H1 (cell line): ENCODE measurements at regions not wholly inside any gene's neighbourhood (a gene's known extent, or its start where the extent isn't known, plus 50 kb on each side); places are given as distances from the start of the nearest gene placed in this dataset.

Experiments
- CTCF ChIA-PET: fragments of 300-600 bp; sonication (Branson Sonifier 250); formaldehyde crosslinking; loops from one replicate; lab custom pipeline; 2021; ENCODE audit not compliant: partially characterized antibody; lab: Charles Lee
- POLR2A ChIA-PET: fragments of 300-600 bp; sonication (Branson Sonifier 250); formaldehyde crosslinking; loops from one replicate; lab custom pipeline; 2021; ENCODE audit warnings: inconsistent platforms; ENCODE audit not compliant: partially characterized antibody; lab: Charles Lee
- DNase-seq, 2 experiments: peaks; one replicate each; pipeline versions ENCODE4 v3.0.0 to v3.0.0-alpha.2; 2010 to 2022; ENCODE audit warnings: low spot score in 2 of 2, low read depth in 1 of 2, mixed read lengths in 1 of 2
- FAIRE-seq: peaks from 2 replicates; lab custom pipeline; 2011; peaks lifted over from hg19 to GRCh38; lab: Jason Lieb, UNC
- H2AFZ ChIP-seq: 2 replicates; pipeline ENCODE4 v1.8.1; 2012; ENCODE audit warnings: low read length, inconsistent platforms
- H2AK5ac ChIP-seq: 2 replicates; pipeline ENCODE4 v1.6.1; 2013; ENCODE audit warnings: low read depth, low read length
- H2BK120ac ChIP-seq: replicated peaks from 2 replicates; pipeline ENCODE3; 2013; ENCODE audit warnings: low read depth, low read length, inconsistent platforms
- H2BK12ac ChIP-seq: 2 replicates; pipeline ENCODE4 v1.6.1; 2013; ENCODE audit warnings: low read depth, low read length
- H2BK15ac ChIP-seq: 2 replicates; pipeline ENCODE4 v1.6.1; 2013; ENCODE audit warnings: low read length
- H2BK20ac ChIP-seq: 2 replicates; pipeline ENCODE4 v1.6.1; 2013; ENCODE audit warnings: low read length
- H2BK5ac ChIP-seq: 2 replicates; pipeline ENCODE4 v1.6.1; 2013; ENCODE audit warnings: low read depth, low read length
- H3K14ac ChIP-seq: 2 replicates; pipeline ENCODE4 v1.6.1; 2013; ENCODE audit warnings: inconsistent platforms; ENCODE audit not compliant: insufficient read length
- H3K18ac ChIP-seq: 2 replicates; pipeline ENCODE4 v1.6.1; 2013; ENCODE audit warnings: low read length; ENCODE audit errors: extremely low read depth
- H3K23ac ChIP-seq: 2 replicates; pipeline ENCODE4 v1.6.1; 2013; ENCODE audit warnings: inconsistent platforms; ENCODE audit not compliant: insufficient read length
- H3K23me2 ChIP-seq: 2 replicates; pipeline ENCODE4 v1.6.1; 2013; ENCODE audit warnings: low read depth, low read length
- H3K27ac ChIP-seq: 2 replicates; pipeline ENCODE4 v1.6.1; 2011; ENCODE audit warnings: low read depth, low read length, inconsistent platforms
- H3K27me3 ChIP-seq, 4 experiments: replicated peaks in 1 of 4; 1 replicate in 1 of 4; 2 replicates in 3 of 4; pipeline versions ENCODE4 v1.6.1 to v1.8.1; 2011 to 2013; ENCODE audit warnings: low read length in 3 of 4, mild to moderate bottlenecking in 3 of 4, inconsistent platforms in 2 of 4, mixed read lengths in 2 of 4, moderate library complexity in 1 of 4; ENCODE audit not compliant: control insufficient read depth in 3 of 4, insufficient read depth in 3 of 4; ENCODE audit errors: extremely low read depth in 1 of 4
- H3K36me3 ChIP-seq, 4 experiments: 2 replicates each; pipeline versions ENCODE4 v1.6.1 to v1.8.1; 2011 to 2013; ENCODE audit warnings: mild to moderate bottlenecking in 4 of 4, low read length in 3 of 4, moderate library complexity in 2 of 4, control low read depth in 1 of 4, inconsistent platforms in 1 of 4; ENCODE audit not compliant: insufficient read depth in 4 of 4, control insufficient read depth in 2 of 4
- H3K4ac ChIP-seq: replicated peaks from 2 replicates; pipeline ENCODE3; 2013; ENCODE audit warnings: low read length, low read depth, mixed read lengths, inconsistent platforms; ENCODE audit not compliant: insufficient read length
- H3K4me1 ChIP-seq, 4 experiments: replicated peaks in 1 of 4; 1 replicate in 1 of 4; 2 replicates in 3 of 4; pipeline versions ENCODE4 v1.6.1 to v1.8.1; 2011 to 2013; ENCODE audit warnings: low read length in 3 of 4, inconsistent platforms in 2 of 4, mixed read lengths in 1 of 4; ENCODE audit not compliant: insufficient read depth in 4 of 4, control insufficient read depth in 3 of 4
- H3K4me2 ChIP-seq, 2 experiments: 2 replicates each; pipeline versions ENCODE4 v1.6.1 to v1.8.1; 2011 to 2013; ENCODE audit warnings: low read depth in 2 of 2, low read length in 2 of 2, control low read depth in 1 of 2, inconsistent platforms in 1 of 2, mild to moderate bottlenecking in 1 of 2; ENCODE audit not compliant: insufficient read depth in 1 of 2
- H3K4me3 ChIP-seq, 4 experiments: fragments of 200-600, 300-600 bp in 1 of 4; sonication (generic), shearing (Covaris generic), sonication (Bioruptor Twin) in 1 of 4; 2 replicates each; pipeline versions ENCODE4 v1.5.1 to v1.8.1; 2011 to 2016; ENCODE audit warnings: low read length in 4 of 4, low read depth in 3 of 4, control low read depth in 2 of 4, inconsistent platforms in 2 of 4, mild to moderate bottlenecking in 2 of 4, mixed read lengths in 1 of 4, moderate library complexity in 1 of 4; ENCODE audit not compliant: insufficient read depth in 2 of 4; ENCODE audit errors: extremely low read depth in 1 of 4
- H3K56ac ChIP-seq: replicated peaks from 2 replicates; pipeline ENCODE3; 2013; ENCODE audit warnings: low read depth, mild to moderate bottlenecking, mixed read lengths, low read length, inconsistent platforms; ENCODE audit not compliant: insufficient read length
- H3K79me1 ChIP-seq: 2 replicates; pipeline ENCODE4 v1.6.1; 2013; ENCODE audit warnings: low read depth, low read length, control low read depth
- H3K79me2 ChIP-seq, 2 experiments: 2 replicates each; pipeline versions ENCODE4 v1.6.1 to v1.8.1; 2012 to 2013; ENCODE audit warnings: low read length in 2 of 2, mild to moderate bottlenecking in 2 of 2, inconsistent platforms in 1 of 2; ENCODE audit not compliant: insufficient read depth in 2 of 2, control insufficient read depth in 1 of 2
- H3K9ac ChIP-seq, 4 experiments: replicated peaks in 1 of 4; 1 replicate in 1 of 4; 2 replicates in 3 of 4; pipeline versions ENCODE4 v1.6.1 to v1.8.1; 2011 to 2013; ENCODE audit warnings: low read depth in 3 of 4, low read length in 3 of 4, control low read depth in 2 of 4, mild to moderate bottlenecking in 2 of 4, moderate library complexity in 2 of 4, inconsistent platforms in 1 of 4; ENCODE audit errors: extremely low read depth in 1 of 4
- H3K9me3 ChIP-seq, 2 experiments: 2 replicates each; pipeline versions ENCODE4 v1.6.1 to v1.8.1; 2012 to 2013; ENCODE audit warnings: mild to moderate bottlenecking in 2 of 2, moderate library complexity in 2 of 2, control low read depth in 1 of 2, inconsistent platforms in 1 of 2, low read depth in 1 of 2, low read length in 1 of 2, mixed read lengths in 1 of 2; ENCODE audit not compliant: insufficient read depth in 2 of 2
- H4K20me1 ChIP-seq, 2 experiments: replicated peaks in 1 of 2; 2 replicates each; pipeline versions ENCODE3 to v1.8.1; 2011 to 2013; ENCODE audit warnings: inconsistent platforms in 2 of 2, low read length in 2 of 2, mild to moderate bottlenecking in 1 of 2; ENCODE audit not compliant: insufficient read depth in 2 of 2, control insufficient read depth in 1 of 2
- H4K5ac ChIP-seq: 2 replicates; pipeline ENCODE4 v1.6.1; 2013; ENCODE audit warnings: low read length, low read depth, mixed read lengths, inconsistent platforms; ENCODE audit not compliant: insufficient read length
- H4K8ac ChIP-seq: 2 replicates; pipeline ENCODE4 v1.8.0; 2013; ENCODE audit warnings: mild to moderate bottlenecking, moderate library complexity, low read length, inconsistent platforms; ENCODE audit not compliant: insufficient read depth; ENCODE audit errors: extremely low read depth
- H4K91ac ChIP-seq: replicated peaks from 2 replicates; pipeline ENCODE3; 2013; ENCODE audit warnings: low read length, mixed read lengths, inconsistent platforms; ENCODE audit not compliant: insufficient read length
- ASH2L ChIP-seq: fragments of 200-600, 300-600 bp; sonication (generic); IDR thresholded peaks from one replicate; pipeline ENCODE4 v1.7.1; 2017; ENCODE audit warnings: low read length
- CBX5 ChIP-seq: fragments of 300-800, 300-1000 bp; sonication (generic); IDR thresholded peaks from 2 replicates; pipeline ENCODE4 v1.7.1; 2016; ENCODE audit warnings: antibody characterized with exemption, low read length, low read depth
- CBX8 ChIP-seq: fragments of 300-800, 300-1000 bp; sonication (generic); IDR thresholded peaks from 2 replicates; pipeline ENCODE4 v1.7.1; 2016; ENCODE audit warnings: low read depth, low read length, borderline replicate concordance
- CHD1 ChIP-seq: IDR thresholded peaks from 2 replicates; pipeline ENCODE4 v1.6.1; 2012; ENCODE audit warnings: low read depth, low read length, improper control_type of control experiment
- CREB1 ChIP-seq: IDR thresholded peaks from 2 replicates; pipeline ENCODE4 v1.6.1; 2012; ENCODE audit warnings: inconsistent platforms
- HDAC2 ChIP-seq, 2 experiments: fragments of 300-600 bp in 1 of 2; sonication (generic) in 1 of 2; IDR thresholded peaks; 2 replicates each; pipeline ENCODE4 v1.6.1; 2011 to 2012; ENCODE audit warnings: low read depth in 2 of 2, low read length in 2 of 2, mild to moderate bottlenecking in 2 of 2, moderate library complexity in 2 of 2, borderline replicate concordance in 1 of 2, inconsistent platforms in 1 of 2
- JUN ChIP-seq: IDR thresholded peaks from 2 replicates; pipeline ENCODE4 v1.6.1; 2011; ENCODE audit warnings: low read depth, mild to moderate bottlenecking, improper control_type of control experiment, low read length
- KDM5A ChIP-seq: fragments of 200-600 bp; IDR thresholded peaks from 2 replicates; pipeline ENCODE4 v1.7.1; 2012; ENCODE audit warnings: mild to moderate bottlenecking, low read length, inconsistent platforms, mixed read lengths
- PHF8 ChIP-seq: fragments of 200-600 bp; sonication (generic); conservative IDR thresholded peaks from 2 replicates; pipeline ENCODE4 v1.7.1; 2012; ENCODE audit warnings: low read depth, mild to moderate bottlenecking, inconsistent platforms, low read length, moderate library complexity
- RAD21 ChIP-seq, 2 experiments: IDR thresholded peaks in 1 of 2; conservative IDR thresholded peaks in 1 of 2; 2 replicates each; pipeline ENCODE4 v1.6.1; 2011; ENCODE audit warnings: low read depth in 2 of 2, low read length in 2 of 2, improper control_type of control experiment in 1 of 2, inconsistent platforms in 1 of 2, mild to moderate bottlenecking in 1 of 2, moderate library complexity in 1 of 2
- RFX5 ChIP-seq: IDR thresholded peaks from 2 replicates; pipeline ENCODE4 v1.6.1; 2011; ENCODE audit warnings: low read depth, low read length, improper control_type of control experiment, borderline replicate concordance
- SP2 ChIP-seq: IDR thresholded peaks from 2 replicates; pipeline ENCODE4 v1.6.1; 2012; ENCODE audit warnings: mild to moderate bottlenecking, low read length, inconsistent platforms
- SRF ChIP-seq: IDR thresholded peaks from 2 replicates; pipeline ENCODE4 v1.6.1; 2011; ENCODE audit warnings: mild to moderate bottlenecking, low read depth, low read length, moderate library complexity
- YY1 ChIP-seq: IDR thresholded peaks from 2 replicates; pipeline ENCODE4 v1.6.1; 2011; ENCODE audit warnings: low read depth, mild to moderate bottlenecking, low read length
- WGBS, 2 experiments: shearing (Covaris generic) in 1 of 2; methylation state at CpG; one replicate each; pipeline versions ENCODE4 v1.1.6 to v1.1.7; 2013 to 2015; ENCODE audit warnings: low lambda C conversion rate in 2 of 2, mixed read lengths in 2 of 2, inconsistent platforms in 1 of 2, low coverage in 1 of 2, missing lambda C conversion rate in 1 of 2; ENCODE audit not compliant: insufficient replicate concordance in 2 of 2, insufficient coverage in 1 of 2, insufficient read length in 1 of 2; ENCODE audit errors: extremely low coverage in 1 of 2, missing lambda C conversion rate in 1 of 2; 5-methylcytosine and 5-hydroxymethylcytosine counted together

- Histone ChIP-seq H2AK5ac (no peak overlapping the region), H3K23me2 (no peaks in the 10 kb centered on the region), H3K79me2 (no peaks in the 10 kb centered on the region), H4K20me1 (no peaks in the 10 kb centered on the region), H3K56ac (no peak overlapping the region), H3K27me3 (no peaks in the 10 kb centered on the region; a peak in 2 of 7 replicates), H3K79me1 (no peaks in the 10 kb centered on the region), H3K36me3 (no peaks in the 10 kb centered on the region), H3K9ac (no peak overlapping the region), H4K91ac (no peak overlapping the region), H2BK120ac (no peak overlapping the region), H3K18ac (no peak overlapping the region), H4K8ac (no peak overlapping the region), H3K4me3 (no peak overlapping the region), H3K4me2 (no peak overlapping the region), H3K23ac (no peak overlapping the region), H2BK5ac (no peak overlapping the region), H3K4me1 (no peaks in the 10 kb centered on the region), H3K9me3 (no peaks in the 10 kb centered on the region), H3K27ac (no peak overlapping the region), H3K4ac (no peak overlapping the region), H2BK12ac (no peak overlapping the region), H2BK15ac (no peak overlapping the region), H3K14ac (no peak overlapping the region), H2BK20ac (no peak overlapping the region), H2AFZ (no peak overlapping the region), H4K5ac (no peak overlapping the region)
- peak in 1 of 2 experiments; percentile 16 for DNase-seq
- ChIA-PET CTCF (interaction anchor here (0.9 to 2.5 kb wide), 5 partner anchors 14 to 106 kb away, joined by 3 to 11 read pairs (median 4); no protein-coding TSS in a partner anchor), POLR2A (no interaction called here)
- FAIRE-seq, result no peak
- 70% methylated on average over 1 of the region's 1 CpG; no CpG with 5 or more reads in 1 of the 2 experiments for WGBS, 2 experiments
- TF ChIP-seq YY1 (no peak), JUN (no peak), PHF8 (no peak), RFX5 (no peak), CHD1 (no peak), KDM5A (no peak), SP2 (no peak), CREB1 (no peak), CBX5 (no peak), CBX8 (no peak), ASH2L (no peak), SRF (no peak), RAD21 (IDR thresholded peaks at IDR 0.05 in 1 of 2, conservative IDR thresholded peaks at IDR 0.05 in 1 of 2; ENCODE audit: low read depth in 2 of 2, low read length in 2 of 2) (no peak), HDAC2 (IDR thresholded peaks at IDR 0.05; ENCODE audit: borderline replicate concordance in 1 of 2, low read depth in 2 of 2, low read length in 2 of 2) (no peak)
Observed at GRCh38 chr1:34372891-34373290, 196.2 kb downstream of the C1orf94 start.
